Upper lobe of right lung (tissue), 1 donor: ENCODE measurements at regions not wholly inside any gene's neighbourhood (a gene's known extent, or its start where the extent isn't known, plus 50 kb on each side); places are given as distances from the start of the nearest gene placed in this dataset.

ENCODE experiments used
- ATAC-seq: fragments of 200-7000 bp; cut with Tn5 transposase; one replicate; pipeline ENCODE4 v1.9.1; 2020; ENCODE audit warnings: mild to moderate bottlenecking, moderate library complexity
- DNase-seq: peaks from one replicate; pipeline ENCODE4 v3.0.0-alpha.2; 2020
- H3K27ac ChIP-seq: fragments of 200-600 bp; one replicate; pipeline ENCODE4 v1.8.0; 2022
- H3K27me3 ChIP-seq: fragments of 200-600 bp; one replicate; pipeline ENCODE4 v1.8.0; 2022; ENCODE audit warnings: mild to moderate bottlenecking
- H3K36me3 ChIP-seq: fragments of 200-600 bp; one replicate; pipeline ENCODE4 v1.8.0; 2022
- H3K4me1 ChIP-seq: fragments of 200-600 bp; one replicate; pipeline ENCODE4 v1.8.0; 2022
- H3K4me3 ChIP-seq: fragments of 200-600 bp; one replicate; pipeline ENCODE4 v1.8.0; 2022; ENCODE audit warnings: mild to moderate bottlenecking
- H3K9me3 ChIP-seq: fragments of 200-600 bp; one replicate; pipeline ENCODE4 v1.8.0; 2022
- CTCF ChIP-seq: fragments of 200-600 bp; IDR thresholded peaks from one replicate; pipeline ENCODE4 v1.8.0; 2022; ENCODE audit warnings: antibody characterized with exemption
- intact Hi-C: fragments of 100-400 bp; cut with DNase I; formaldehyde crosslinking; loops from one replicate; pipeline ENCODE4 v1.11.0; 2022
- donor health status: DM: no; HTN: yes; CAD: no; lungs with severe emphysema.

DNA sequence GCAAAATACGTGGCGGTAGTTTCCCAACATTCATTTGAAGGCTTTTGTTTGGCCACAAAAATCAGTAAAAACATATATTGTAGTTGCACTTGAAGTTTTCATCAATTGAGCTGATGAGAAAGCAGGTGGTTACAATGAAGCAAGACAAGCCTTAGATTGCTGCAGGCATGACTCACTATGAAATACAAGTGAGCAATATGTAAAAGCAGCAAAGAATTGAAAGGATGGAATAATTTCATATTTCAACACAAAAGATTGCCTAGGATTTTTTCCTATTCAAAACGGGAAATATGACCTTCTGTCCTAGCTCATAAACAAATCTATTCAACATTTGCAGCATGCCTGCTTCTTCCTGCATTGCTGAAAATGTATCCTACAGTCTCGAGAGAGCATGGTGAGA is 190.9 kb upstream of the BANK1 start:
- Histone ChIP-seq H3K9me3 (no peaks in the 10 kb centered on the region), H3K27ac (no peak overlapping the region), H3K27me3 (no peaks in the 10 kb centered on the region), H3K4me3 (no peak overlapping the region), H3K36me3 (no peaks in the 10 kb centered on the region), H3K4me1 (no peaks in the 10 kb centered on the region)
- intact Hi-C loops: no loop called here
- no peak for ATAC-seq
- DNase-seq: no peak
- TF ChIP-seq CTCF: no peak

- ATAC-seq (no peak), DNase-seq (no peak)
- Histone ChIP-seq H3K27me3 (no peaks in the 10 kb centered on the region), H3K36me3 (no peaks in the 10 kb centered on the region), H3K27ac (no peak overlapping the region), H3K9me3 (no peaks in the 10 kb centered on the region), H3K4me3 (no peak overlapping the region), H3K4me1 (no peaks in the 10 kb centered on the region)
- intact Hi-C loops: no loop called here
- peak; percentile 18 for TF ChIP-seq CTCF
Measured at GRCh38 chr4:101596781-101597552, 193.6 kb upstream of the BANK1 start.

GRCh38 chr4:101594588-101594987 is 195.9 kb upstream of the BANK1 start:
- Histone ChIP-seq H3K27me3 (no peaks in the 10 kb centered on the region), H3K4me1 (no peaks in the 10 kb centered on the region), H3K36me3 (no peaks in the 10 kb centered on the region), H3K9me3 (no peaks in the 10 kb centered on the region), H3K4me3 (no peak overlapping the region), H3K27ac (no peak overlapping the region)
- TF ChIP-seq CTCF: no peak
- ATAC-seq: no peak
- DNase-seq: no peak
- intact Hi-C loops: no loop called here

DNA sequence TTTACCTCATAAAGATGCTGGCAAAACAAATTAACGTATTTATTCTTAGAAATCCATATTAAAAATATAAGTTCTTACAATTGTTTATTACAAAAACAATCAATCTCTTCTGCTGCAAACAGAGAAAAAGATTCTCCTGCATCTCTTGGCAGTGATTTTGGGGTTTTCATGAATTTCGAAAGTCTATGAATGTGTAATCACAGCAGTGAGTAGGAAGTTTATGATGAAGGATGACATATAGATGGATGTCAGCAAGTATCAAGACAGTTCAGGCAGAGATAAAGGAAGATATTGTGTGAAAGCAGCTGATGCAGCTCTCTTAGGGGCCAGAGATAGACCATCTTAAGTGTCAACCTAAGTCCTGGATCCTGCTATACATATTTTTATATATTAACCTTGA is 196.9 kb upstream of the BANK1 start:
- intact Hi-C loops: no loop called here
- Histone ChIP-seq H3K36me3 (no peaks in the 10 kb centered on the region), H3K9me3 (no peaks in the 10 kb centered on the region), H3K27me3 (no peaks in the 10 kb centered on the region), H3K4me3 (no peak overlapping the region), H3K27ac (no peak overlapping the region), H3K4me1 (no peaks in the 10 kb centered on the region)
- DNase-seq (no peak), ATAC-seq (no peak)
- no peak for TF ChIP-seq CTCF

- intact Hi-C loops: no loop called here
- H3K4me1 ChIP-seq: no peaks in the 10 kb centered on the region
- H3K27me3 ChIP-seq: no peaks in the 10 kb centered on the region
- ATAC-seq (no peak), DNase-seq (no peak)
- no peak overlapping the region for H3K27ac ChIP-seq
- no peaks in the 10 kb centered on the region for H3K36me3 ChIP-seq
- no peak overlapping the region for H3K4me3 ChIP-seq
- H3K9me3 ChIP-seq: peaks cover 6% of the 10 kb centered on the region
- no peak for TF ChIP-seq CTCF
Measured at GRCh38 chr4:101584306-101584705, 206.2 kb upstream of the BANK1 start.

DNA sequence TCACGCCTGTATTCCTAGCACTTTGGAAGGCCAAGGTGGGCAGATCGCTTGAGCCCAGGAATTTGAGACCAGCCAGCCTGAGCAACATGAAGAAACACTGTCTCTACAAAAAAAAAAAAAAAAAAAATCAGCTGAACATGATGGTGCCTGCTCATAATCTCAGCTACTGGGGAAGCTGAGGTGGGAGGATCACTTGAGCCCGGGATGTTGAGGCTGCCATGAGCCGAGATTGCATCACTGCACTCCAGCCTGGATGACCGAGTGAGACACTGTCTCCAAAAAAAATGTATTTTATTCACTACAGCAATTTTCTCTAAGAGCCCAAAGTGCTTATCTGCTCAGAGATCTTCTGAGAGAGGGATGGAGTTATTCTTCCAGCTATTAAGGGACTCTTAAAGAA is 215.8 kb upstream of the PPP3CA start:
- ATAC-seq: no peak

More for the DNA sequence above, 215.8 kb upstream of the PPP3CA start:
- H3K27ac ChIP-seq: no peak overlapping the region
- TF ChIP-seq CTCF: no peak
- DNase-seq: no peak
- H3K9me3 ChIP-seq: no peaks in the 10 kb centered on the region
- no peaks in the 10 kb centered on the region for H3K36me3 ChIP-seq
- H3K27me3 ChIP-seq: no peaks in the 10 kb centered on the region
- no peak overlapping the region for H3K4me3 ChIP-seq
- intact Hi-C loops: no loop called here
- no peaks in the 10 kb centered on the region for H3K4me1 ChIP-seq
